Keratinocyte (primary cell): ENCODE measurements at regions not wholly inside any gene's neighbourhood (a gene's known extent, or its start where the extent isn't known, plus 50 kb on each side); places are given as distances from the start of the nearest gene placed in this dataset.

Experiments
- DNase-seq: peaks from one replicate; pipeline ENCODE4 v3.0.0-alpha.2; 2011; ENCODE audit warnings: low read depth, missing footprints, low spot score
- FAIRE-seq: peaks from 2 replicates; lab custom pipeline; 2011; peaks lifted over from hg19 to GRCh38; lab: Jason Lieb, UNC
- H2AFZ ChIP-seq: 2 replicates; pipeline ENCODE4 v1.6.0; 2012; ENCODE audit warnings: low read length, control low read depth, inconsistent platforms; ENCODE audit not compliant: control insufficient read depth
- H3K27ac ChIP-seq: 2 replicates; pipeline ENCODE4 v1.5.1; 2011; ENCODE audit warnings: low read length; ENCODE audit not compliant: control insufficient read depth, insufficient read depth
- H3K27me3 ChIP-seq: 3 replicates; pipeline ENCODE4 v1.6.0; 2011; ENCODE audit warnings: low read length; ENCODE audit not compliant: control insufficient read depth, insufficient read depth; ENCODE audit errors: extremely low read depth
- H3K36me3 ChIP-seq, 2 experiments: 2 replicates in 1 of 2; 3 replicates in 1 of 2; pipeline ENCODE4 v1.5.1; 2011; ENCODE audit warnings: low read length in 2 of 2, mild to moderate bottlenecking in 1 of 2; ENCODE audit not compliant: control insufficient read depth in 2 of 2, insufficient read depth in 2 of 2; ENCODE audit errors: extremely low read depth in 1 of 2
- H3K4me1 ChIP-seq: 3 replicates; pipeline ENCODE4 v1.5.1; 2011; ENCODE audit warnings: low read length; ENCODE audit not compliant: control insufficient read depth, insufficient read depth; ENCODE audit errors: extremely low read depth
- H3K4me2 ChIP-seq: 3 replicates; pipeline ENCODE4 v1.6.0; 2011; ENCODE audit warnings: low read depth, low read length; ENCODE audit not compliant: control insufficient read depth, insufficient read depth; ENCODE audit errors: extremely low read depth
- H3K4me3 ChIP-seq, 3 experiments: fragments of 200-600 bp in 1 of 3; sonication (generic) in 1 of 3; 2 replicates in 2 of 3; 3 replicates in 1 of 3; pipeline ENCODE4 v1.5.1; 2011 to 2016; ENCODE audit warnings: low read length in 3 of 3, mild to moderate bottlenecking in 3 of 3, control low read depth in 2 of 3, inconsistent platforms in 1 of 3, low read depth in 1 of 3, mixed read lengths in 1 of 3, mixed run types in 1 of 3, moderate library complexity in 1 of 3; ENCODE audit not compliant: control insufficient read depth in 2 of 3, insufficient read depth in 2 of 3; ENCODE audit errors: extremely low read depth in 1 of 3
- H3K79me2 ChIP-seq: 2 replicates; pipeline ENCODE4 v1.6.0; 2012; ENCODE audit warnings: low read length; ENCODE audit not compliant: control insufficient read depth, insufficient read depth
- H3K9ac ChIP-seq: 3 replicates; pipeline ENCODE4 v1.6.0; 2011; ENCODE audit warnings: low read length; ENCODE audit not compliant: control insufficient read depth, insufficient read depth; ENCODE audit errors: extremely low read depth
- H3K9me1 ChIP-seq: 3 replicates; pipeline ENCODE4 v1.6.0; 2011; ENCODE audit warnings: low read length; ENCODE audit not compliant: control insufficient read depth, insufficient read depth; ENCODE audit errors: extremely low read depth
- H3K9me3 ChIP-seq: 2 replicates; pipeline ENCODE4 v1.5.1; 2012; ENCODE audit warnings: low read depth, low read length; ENCODE audit not compliant: control insufficient read depth
- H4K20me1 ChIP-seq: 3 replicates; pipeline ENCODE4 v1.6.0; 2011; ENCODE audit warnings: low read length; ENCODE audit not compliant: control insufficient read depth, insufficient read depth; ENCODE audit errors: extremely low read depth
- EZH2 ChIP-seq: IDR thresholded peaks from one replicate; pipeline ENCODE4 v1.6.1; 2012; ENCODE audit warnings: inconsistent platforms, mild to moderate bottlenecking, low read length, moderate library complexity
- dilution Hi-C: fragments of 300-500 bp; cut with MboI; formaldehyde crosslinking; loops from one replicate; pipeline ENCODE4 v1.7.0; 2020; ENCODE audit warnings: low sequenced_read_pairs; ENCODE audit not compliant: extremely low pct_ligation_motif_present
- TF ChIP-seq, protein P1 (sequence below), 3 experiments: IDR thresholded peaks in 1 of 3; conservative IDR thresholded peaks in 1 of 3; optimal IDR thresholded peaks in 1 of 3; 2 replicates in 2 of 3; 3 replicates in 1 of 3; pipeline versions ENCODE3 to v1.5.1; 2011; ENCODE audit warnings: low read length in 3 of 3, mild to moderate bottlenecking in 3 of 3, moderate library complexity in 2 of 3, control low read depth in 1 of 3, inconsistent platforms in 1 of 3; ENCODE audit not compliant: insufficient read depth in 2 of 3; ENCODE audit errors: extremely low read depth in 1 of 3

DNA sequence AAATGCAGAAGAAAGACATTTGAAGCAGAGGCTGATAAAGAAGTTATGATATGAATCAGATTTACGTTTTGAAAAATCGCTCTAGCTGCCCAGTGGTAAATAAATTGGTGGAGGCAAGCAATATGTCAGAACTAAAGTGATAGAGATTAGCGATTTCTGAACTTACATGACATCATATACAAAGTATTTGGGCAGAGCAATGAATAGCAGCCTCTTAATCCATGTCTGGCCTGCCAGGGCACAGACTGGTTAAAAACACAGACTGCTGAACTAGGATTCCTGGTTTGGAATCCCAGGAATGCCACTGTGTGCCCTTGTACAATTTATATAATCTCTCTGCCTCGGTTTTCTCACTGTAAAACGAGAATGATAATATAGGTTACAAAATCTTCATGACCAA lies 243.1 kb upstream of the SETMAR start:
- no peak overlapping the region for H3K4me2 ChIP-seq
- H3K36me3 ChIP-seq: no peaks in the 10 kb centered on the region
- H2AFZ ChIP-seq: no peak overlapping the region
- H3K4me1 ChIP-seq: no peaks in the 10 kb centered on the region
- no peak overlapping the region for H3K4me3 ChIP-seq
- H3K27me3 ChIP-seq: no peaks in the 10 kb centered on the region
- no peaks in the 10 kb centered on the region for H3K9me1 ChIP-seq
- H3K9ac ChIP-seq: no peak overlapping the region
- H3K79me2 ChIP-seq: no peaks in the 10 kb centered on the region
- FAIRE-seq (no peak), DNase-seq (no peak)
- no peaks in the 10 kb centered on the region for H3K9me3 ChIP-seq
- dilution Hi-C loops: no loop called here
- H4K20me1 ChIP-seq: no peaks in the 10 kb centered on the region
- TF ChIP-seq, protein P1, sequence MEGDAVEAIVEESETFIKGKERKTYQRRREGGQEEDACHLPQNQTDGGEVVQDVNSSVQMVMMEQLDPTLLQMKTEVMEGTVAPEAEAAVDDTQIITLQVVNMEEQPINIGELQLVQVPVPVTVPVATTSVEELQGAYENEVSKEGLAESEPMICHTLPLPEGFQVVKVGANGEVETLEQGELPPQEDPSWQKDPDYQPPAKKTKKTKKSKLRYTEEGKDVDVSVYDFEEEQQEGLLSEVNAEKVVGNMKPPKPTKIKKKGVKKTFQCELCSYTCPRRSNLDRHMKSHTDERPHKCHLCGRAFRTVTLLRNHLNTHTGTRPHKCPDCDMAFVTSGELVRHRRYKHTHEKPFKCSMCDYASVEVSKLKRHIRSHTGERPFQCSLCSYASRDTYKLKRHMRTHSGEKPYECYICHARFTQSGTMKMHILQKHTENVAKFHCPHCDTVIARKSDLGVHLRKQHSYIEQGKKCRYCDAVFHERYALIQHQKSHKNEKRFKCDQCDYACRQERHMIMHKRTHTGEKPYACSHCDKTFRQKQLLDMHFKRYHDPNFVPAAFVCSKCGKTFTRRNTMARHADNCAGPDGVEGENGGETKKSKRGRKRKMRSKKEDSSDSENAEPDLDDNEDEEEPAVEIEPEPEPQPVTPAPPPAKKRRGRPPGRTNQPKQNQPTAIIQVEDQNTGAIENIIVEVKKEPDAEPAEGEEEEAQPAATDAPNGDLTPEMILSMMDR (optimal IDR thresholded peaks at IDR 0.05 in 1 of 3, IDR thresholded peaks at IDR 0.05 in 1 of 3, conservative IDR thresholded peaks at IDR 0.05 in 1 of 3; ENCODE audit: extremely low read depth in 1 of 3, insufficient read depth in 2 of 3, low read length in 3 of 3): no peak
- H3K27ac ChIP-seq: no peak overlapping the region

DNA sequence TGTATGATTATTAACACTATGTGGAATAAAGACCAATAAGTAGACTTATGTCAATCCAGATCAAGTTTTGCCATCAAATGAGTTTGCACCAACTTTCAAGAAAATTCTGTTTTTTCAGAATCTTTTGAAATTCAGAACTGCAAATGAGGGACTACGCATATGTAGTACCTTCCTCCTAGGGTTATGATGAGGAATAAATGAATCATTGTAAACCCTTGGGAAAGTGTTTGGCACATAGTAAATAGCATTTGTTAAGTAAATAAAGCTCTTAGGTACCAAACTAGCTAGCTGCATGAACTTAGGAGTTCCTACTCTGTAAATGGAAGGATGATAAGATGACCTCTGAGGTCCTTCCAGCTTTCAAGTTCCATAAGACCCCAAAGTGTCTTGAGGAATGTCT lies 242.6 kb upstream of the SETMAR start:
- no peak overlapping the region for H3K4me3 ChIP-seq
- no peaks in the 10 kb centered on the region for H3K9me3 ChIP-seq
- no peaks in the 10 kb centered on the region for H3K9me1 ChIP-seq
- no peak for DNase-seq
- no peaks in the 10 kb centered on the region for H3K36me3 ChIP-seq
- no peak overlapping the region for H3K4me2 ChIP-seq
- no peak for FAIRE-seq
- dilution Hi-C loops: no loop called here
- no peak overlapping the region for H2AFZ ChIP-seq
- no peaks in the 10 kb centered on the region for H3K79me2 ChIP-seq
- no peaks in the 10 kb centered on the region for H3K4me1 ChIP-seq
- H3K27ac ChIP-seq: no peak overlapping the region
- H4K20me1 ChIP-seq: no peaks in the 10 kb centered on the region
- TF ChIP-seq EZH2: no peak
- TF ChIP-seq, protein P1 (optimal IDR thresholded peaks at IDR 0.05 in 1 of 3, IDR thresholded peaks at IDR 0.05 in 1 of 3, conservative IDR thresholded peaks at IDR 0.05 in 1 of 3; ENCODE audit: extremely low read depth in 1 of 3, insufficient read depth in 2 of 3, low read length in 3 of 3): no peak
- H3K27me3 ChIP-seq: no peaks in the 10 kb centered on the region
- no peak overlapping the region for H3K9ac ChIP-seq
